ENCODE measurements at regions not wholly inside any gene's neighbourhood (a gene's known extent, or its start where the extent isn't known, plus 50 kb on each side); places are given as distances from the start of the nearest gene placed in this dataset.

GRCh38 chr1:219045246-219045645, 128.4 kb upstream of the LYPLAL1 start:
- no peak for TF ChIP-seq POLR2A (IDR thresholded peaks at IDR 0.05)
- TF ChIP-seq CTCF (IDR thresholded peaks at IDR 0.05) = no peak
